GM11168 (cell line): ENCODE measurements at regions not wholly inside any gene's neighbourhood (a gene's known extent, or its start where the extent isn't known, plus 50 kb on each side); places are given as distances from the start of the nearest gene placed in this dataset.
"Not testable (repeated sequence)": the region's sequence is repeated elsewhere in the genome, so short reads cannot be mapped to it uniquely, and the experiment has no call there.

Experiments used
- in situ Hi-C: fragments of 300-500 bp; cut with MboI; formaldehyde crosslinking; loops from one replicate; pipeline ENCODE4 v1.12.0; 2022; ENCODE audit warnings: low sequenced_read_pairs; ENCODE audit not compliant: unreplicated experiment

- in situ Hi-C loops = loop anchor here (10.0 kb wide), 1 partner anchor 103 kb away; no protein-coding TSS in a partner anchor
Measured at GRCh38 chr22:22697377-22698117, 53.1 kb downstream of the GGTLC2 start.

DNA sequence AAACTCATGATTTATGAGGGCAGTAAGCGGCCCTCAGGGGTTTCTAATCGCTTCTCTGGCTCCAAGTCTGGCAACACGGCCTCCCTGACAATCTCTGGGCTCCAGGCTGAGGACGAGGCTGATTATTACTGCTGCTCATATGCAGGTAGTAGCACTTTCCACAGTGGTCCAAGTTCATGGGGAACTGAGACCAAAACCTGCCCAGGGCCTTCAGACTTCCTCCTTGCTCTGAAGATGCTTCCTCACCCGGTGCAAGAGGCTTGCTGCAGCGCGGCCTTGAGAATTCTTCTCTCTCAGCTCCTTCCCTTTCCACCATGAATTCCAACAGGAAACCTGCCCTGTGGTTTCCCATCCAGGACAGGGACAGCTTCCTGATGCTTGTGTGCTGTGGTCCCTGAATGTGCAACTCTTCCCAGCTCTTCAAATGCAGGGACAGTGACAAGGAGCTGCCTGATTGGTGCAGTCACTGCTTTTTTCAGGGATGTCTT is 53.9 kb downstream of the GGTLC2 start:
- in situ Hi-C loops = loop anchor here (10.0 kb wide), 1 partner anchor 104 kb away; no protein-coding TSS in a partner anchor

DNA sequence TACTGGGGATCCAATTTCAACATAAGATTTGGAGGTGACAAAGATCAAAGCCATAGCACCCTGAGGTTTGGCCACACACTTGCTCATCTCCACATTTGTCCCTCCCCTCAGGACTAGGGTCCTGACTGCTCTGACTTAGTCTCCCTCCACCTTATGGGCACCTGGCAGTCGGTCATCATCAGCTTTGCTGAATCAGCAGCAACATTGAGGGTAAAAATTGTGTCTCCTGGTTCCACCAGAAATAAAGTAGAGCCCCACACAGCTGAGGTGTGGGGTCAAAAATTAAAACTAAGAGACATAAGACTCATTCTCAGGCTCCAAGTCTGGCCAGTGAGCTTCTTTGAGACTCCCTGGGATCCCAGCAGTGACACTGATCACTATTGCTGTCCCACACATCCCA is 56.2 kb downstream of the GGTLC2 start:
- in situ Hi-C loops = no loop called here

DNA sequence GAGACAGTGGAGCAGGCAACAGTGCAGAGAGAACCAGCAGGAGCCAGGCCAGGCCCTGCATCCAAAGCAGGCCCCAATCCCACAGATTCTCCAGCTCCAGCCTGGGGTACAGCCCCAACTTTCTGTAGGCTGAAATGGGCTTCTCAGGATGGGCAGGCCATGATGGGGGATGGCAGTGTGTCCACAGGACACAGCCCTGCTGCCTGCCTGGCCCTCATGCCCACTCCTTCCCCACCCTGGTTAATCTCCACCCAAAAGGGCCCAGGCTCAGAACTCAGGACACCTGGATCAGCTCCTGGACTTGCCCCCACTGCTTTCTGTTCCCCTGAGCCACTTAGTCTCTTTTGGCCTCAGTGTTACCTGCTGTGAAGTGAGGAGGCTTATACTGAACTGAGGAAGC is 57.1 kb downstream of the GGTLC2 start:
- in situ Hi-C loops = not testable (repeated sequence)

DNA sequence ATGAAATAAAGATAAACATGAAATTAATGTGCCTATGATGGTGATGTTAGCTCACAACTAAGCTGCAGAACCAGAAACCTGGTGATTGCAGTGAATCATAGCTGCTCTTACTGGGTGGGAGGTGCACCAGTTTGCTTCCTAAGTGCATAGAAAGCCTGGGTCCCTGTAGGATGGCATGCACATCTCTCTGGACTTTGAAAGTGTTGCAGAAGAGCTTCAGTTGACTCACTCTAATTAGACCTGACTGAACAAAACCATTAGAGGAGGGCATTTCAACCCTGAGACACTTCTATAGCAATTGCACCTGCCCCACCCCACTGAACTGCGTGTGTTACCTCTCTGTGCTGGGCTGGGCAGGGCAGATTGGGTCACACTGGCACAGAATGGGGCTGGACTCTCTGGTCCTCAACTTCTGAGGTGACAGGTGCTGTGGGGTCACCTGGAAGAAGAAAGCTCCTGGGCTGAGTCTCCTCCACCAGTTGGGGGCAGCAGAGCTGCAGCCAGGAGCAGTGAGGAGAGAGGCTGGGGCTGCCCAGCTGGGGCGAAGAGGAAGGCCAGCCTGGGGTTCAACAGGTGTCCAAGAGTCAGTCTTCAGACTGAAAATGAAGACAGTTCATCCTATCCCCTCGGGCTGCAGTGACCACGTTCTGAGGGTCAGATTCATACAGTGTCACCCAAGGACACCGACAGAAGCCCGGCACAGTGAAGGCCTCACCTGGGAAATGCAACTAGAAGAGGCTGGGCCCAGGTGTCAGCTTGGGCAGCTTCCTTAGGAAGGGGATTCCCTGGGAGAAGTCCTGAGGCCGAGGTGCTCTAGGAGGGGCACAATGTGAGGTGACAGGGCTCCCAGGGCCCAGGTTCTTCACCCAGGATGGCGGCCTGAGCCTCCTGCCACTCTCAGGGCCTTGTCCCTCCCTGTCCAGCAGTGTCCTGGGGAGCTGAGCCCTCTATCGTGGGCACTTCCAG is 58.1 kb downstream of the GGTLC2 start:
- in situ Hi-C loops = no loop called here

DNA sequence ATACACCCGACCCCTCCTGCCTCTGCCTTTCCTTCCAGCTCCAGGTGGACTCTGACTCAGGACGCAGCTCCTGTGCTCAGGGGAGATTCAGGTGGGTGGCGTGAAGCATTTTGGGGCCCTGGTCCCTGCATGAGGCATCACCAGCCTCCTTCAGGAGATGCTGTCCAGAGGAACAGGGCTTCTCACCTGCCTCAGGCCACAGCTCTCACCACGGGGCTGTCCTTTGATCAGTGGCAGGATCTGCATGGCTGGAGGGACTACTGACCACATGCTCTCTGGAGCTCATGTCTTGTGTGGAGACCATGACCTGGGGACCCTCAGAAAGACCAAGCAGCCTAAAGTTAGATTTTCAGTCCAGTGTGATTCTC is 58.8 kb downstream of the GGTLC2 start:
- in situ Hi-C loops = no loop called here

- in situ Hi-C loops = no loop called here
Measured at GRCh38 chr22:22703715-22704114, 59.3 kb downstream of the GGTLC2 start.

GRCh38 chr22:22704156-22704946 is 59.9 kb downstream of the GGTLC2 start:
- in situ Hi-C loops = no loop called here

GRCh38 chr22:22705328-22706100 is 61.1 kb downstream of the GGTLC2 start:
- in situ Hi-C loops = loop anchor here (5.0 kb wide), 1 partner anchor 62 kb away; no protein-coding TSS in a partner anchor

DNA sequence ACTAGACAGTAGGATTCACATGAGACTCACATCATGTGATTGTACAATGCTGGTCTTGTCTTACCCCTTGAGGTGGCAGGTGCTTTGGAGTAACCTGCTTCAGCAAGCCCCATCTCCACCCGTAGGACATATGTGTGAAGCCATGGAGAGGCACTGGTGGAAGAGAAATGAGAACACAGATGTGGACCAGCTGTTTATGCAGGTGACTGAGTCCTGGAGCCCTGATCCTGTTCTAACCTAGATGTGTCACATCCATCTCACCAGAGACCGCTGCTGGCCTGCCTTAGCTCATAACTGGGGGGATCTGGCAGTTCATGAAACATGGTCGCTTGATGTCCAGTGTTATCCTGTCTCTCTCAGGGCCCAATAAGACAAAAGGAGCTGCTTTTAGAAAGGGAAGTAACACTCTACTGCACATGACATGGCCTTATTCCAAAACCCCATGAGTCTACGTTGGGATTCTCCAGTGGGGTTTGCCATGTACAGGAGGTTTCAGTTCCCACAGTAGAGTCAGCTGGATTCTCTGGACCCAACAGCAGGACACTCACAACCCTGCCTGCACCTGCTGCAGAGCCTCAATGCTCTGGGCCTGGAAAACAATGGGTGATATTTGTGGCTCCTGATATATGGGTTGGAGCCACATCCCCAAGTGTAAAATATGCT is 62.0 kb downstream of the GGTLC2 start:
- in situ Hi-C loops = loop anchor here (5.0 kb wide), 1 partner anchor 61 kb away; no protein-coding TSS in a partner anchor

GRCh38 chr22:22709719-22710445 is 65.5 kb downstream of the GGTLC2 start:
- in situ Hi-C loops = loop anchor here (5.0 kb wide), 1 partner anchor 57 kb away; no protein-coding TSS in a partner anchor

DNA sequence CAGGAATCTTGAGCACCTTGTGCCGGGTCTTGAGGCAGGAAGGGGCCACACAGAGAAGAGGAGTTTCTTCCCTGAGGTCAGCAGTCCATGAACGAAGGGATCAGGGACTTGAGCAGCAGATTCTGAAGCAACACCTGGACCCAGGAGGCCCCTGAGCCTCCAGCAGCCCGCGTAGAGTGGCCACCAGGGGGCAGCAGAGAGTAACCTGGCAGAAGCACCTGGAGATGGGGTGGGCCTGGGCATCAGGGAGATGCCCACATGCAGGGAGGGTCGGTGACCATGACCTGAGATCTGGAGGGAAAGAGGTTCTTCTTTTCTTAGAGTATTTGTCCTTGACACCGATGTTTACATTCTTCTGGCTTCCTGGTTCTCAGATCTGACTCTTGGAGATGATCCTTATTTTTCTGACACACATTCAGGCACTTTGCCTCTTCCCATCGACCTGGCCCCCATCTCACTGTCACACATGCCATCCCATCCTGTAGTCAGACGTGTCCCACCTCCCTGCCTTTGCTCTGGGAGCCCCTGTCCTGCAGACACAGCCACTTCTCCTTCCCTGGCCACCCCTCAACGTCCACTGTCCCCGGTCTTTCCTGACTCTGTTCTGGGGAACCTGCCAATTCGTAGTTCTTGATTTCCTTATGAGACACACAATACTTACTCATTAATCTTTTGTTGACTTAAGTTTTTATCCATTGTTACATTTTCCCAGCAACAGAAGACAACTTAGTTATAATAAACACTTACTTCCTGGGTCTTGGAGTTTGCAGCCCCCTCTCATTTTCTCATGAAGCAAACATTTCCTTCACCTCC is 66.5 kb downstream of the GGTLC2 start:
- in situ Hi-C loops = no loop called here

- in situ Hi-C loops = no loop called here
Measured at GRCh38 chr22:22711532-22711913, 67.1 kb downstream of the GGTLC2 start.

- in situ Hi-C loops = no loop called here
Measured at GRCh38 chr22:22712092-22712658, 67.8 kb downstream of the GGTLC2 start.

DNA sequence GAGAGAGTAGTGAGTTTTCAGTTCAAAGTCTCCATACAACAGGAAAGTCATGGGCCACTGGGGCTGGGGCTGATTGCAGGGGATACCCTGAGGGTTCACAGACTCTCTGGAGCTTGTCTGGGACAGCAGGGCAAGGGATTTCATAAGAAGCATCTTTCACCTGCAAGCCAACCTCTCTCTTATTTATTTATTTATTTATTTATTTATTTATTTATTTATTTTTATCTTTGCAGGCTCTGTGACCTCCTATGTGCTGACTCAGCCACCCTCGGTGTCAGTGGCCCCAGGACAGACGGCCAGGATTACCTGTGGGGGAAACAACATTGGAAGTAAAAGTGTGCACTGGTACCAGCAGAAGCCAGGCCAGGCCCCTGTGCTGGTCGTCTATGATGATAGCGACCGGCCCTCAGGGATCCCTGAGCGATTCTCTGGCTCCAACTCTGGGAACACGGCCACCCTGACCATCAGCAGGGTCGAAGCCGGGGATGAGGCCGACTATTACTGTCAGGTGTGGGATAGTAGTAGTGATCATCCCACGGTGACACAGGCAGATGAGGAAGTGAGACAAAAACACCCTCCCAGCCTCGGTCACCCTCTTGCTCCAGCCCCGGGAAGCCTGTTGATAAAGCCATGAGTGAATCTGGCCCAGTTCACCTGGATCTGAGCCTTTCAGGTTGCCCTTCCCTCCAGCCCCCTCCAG is 68.4 kb downstream of the GGTLC2 start:
- in situ Hi-C loops = no loop called here

GRCh38 chr22:22713416-22713815 is 69.0 kb downstream of the GGTLC2 start:
- in situ Hi-C loops = no loop called here
